Heart left ventricle (tissue), 16 donors: ENCODE measurements at regions not wholly inside any gene's neighbourhood (a gene's known extent, or its start where the extent isn't known, plus 50 kb on each side); places are given as distances from the start of the nearest gene placed in this dataset.

Experiments used
- ATAC-seq, 4 donors: fragments of 200-7000 bp; cut with Tn5 transposase; one replicate each; pipeline ENCODE4 v1.9.1; 2020 to 2022; ENCODE audit warnings: moderate library complexity in 4 of 4, mild to moderate bottlenecking in 3 of 4, moderate number of reproducible peaks in 1 of 4
- DNase-seq, 5 donors: peaks; one replicate each; pipeline ENCODE4 v3.0.0-alpha.2; 2020
- H3K27ac ChIP-seq, 12 donors: fragments of 200-600 bp; sonication (generic) in 4 of 12; one replicate each; pipeline versions ENCODE4 v1.5.0 to v1.8.0; 2016 to 2022; ENCODE audit warnings: mild to moderate bottlenecking in 2 of 12
- H3K27me3 ChIP-seq, 9 donors: fragments of 200-600 bp; sonication (generic) in 2 of 9; one replicate each; pipeline versions ENCODE4 v1.5.1 to v1.8.0; 2016 to 2022; ENCODE audit warnings: mild to moderate bottlenecking in 3 of 9
- H3K36me3 ChIP-seq, 9 donors: fragments of 200-600 bp; sonication (generic) in 2 of 9; one replicate each; pipeline versions ENCODE4 v1.5.0 to v1.8.0; 2018 to 2022; ENCODE audit warnings: mild to moderate bottlenecking in 2 of 9
- H3K4me1 ChIP-seq, 12 donors: fragments of 200-600 bp; sonication (generic) in 4 of 12; one replicate each; pipeline versions ENCODE4 v1.5.0 to v1.8.0; 2016 to 2022; ENCODE audit warnings: mild to moderate bottlenecking in 3 of 12
- H3K4me3 ChIP-seq, 12 donors: fragments of 200-600 bp; sonication (generic) in 4 of 12; one replicate each; pipeline versions ENCODE4 v1.5.0 to v1.8.0; 2017 to 2022; ENCODE audit warnings: mild to moderate bottlenecking in 9 of 12, moderate library complexity in 4 of 12
- H3K9me3 ChIP-seq, 12 donors: fragments of 200-600 bp; sonication (generic) in 4 of 12; one replicate each; pipeline versions ENCODE4 v1.5.0 to v1.8.0; 2016 to 2022; ENCODE audit warnings: mild to moderate bottlenecking in 1 of 12
- POLR2A ChIP-seq, 2 donors: fragments of 450-650 bp; IDR thresholded peaks; one replicate each; pipeline ENCODE4 v1.6.1; 2017; ENCODE audit warnings: antibody characterized with exemption in 2 of 2, mild to moderate bottlenecking in 2 of 2, moderate library complexity in 2 of 2
- WGBS, 4 donors: extraction: QIAGEN DNeasy Blood & Tissue Kit in 2 of 4; methylation state at CpG; one replicate each; pipeline versions ENCODE4 v1.1.5 to v1.1.7; 2013 to 2018; 5-methylcytosine and 5-hydroxymethylcytosine counted together
- intact Hi-C, 10 donors: fragments of 100-400 bp; cut with DNase I; formaldehyde crosslinking; loops; one replicate each; pipeline versions ENCODE4 v1.11.1 to v1.14.2; 2022
- TF ChIP-seq, protein P1 (sequence below), 12 donors: fragments of 200-600 bp; sonication (generic) in 4 of 12; IDR thresholded peaks; one replicate each; pipeline versions ENCODE4 v1.5.0 to v1.8.0; 2018 to 2022; ENCODE audit warnings: antibody characterized with exemption in 12 of 12, mild to moderate bottlenecking in 5 of 12
- donor health status: ischemic (EF 13 %, LVEDD 7.1; RV severe dilation, severe dysfunction).
- donor health status: healthy with polysubstance abuse.
- donor health status: DM: no; HTN: yes; CAD: no.
- donor health status: DM: no; HTN: no; CAD: no.
- donor health status: ischemic (EF 25% LVEDD 6.9; RV normal size, moderate dysfunction).
- donor health status: ischemic (EF 25% LVEDD 5.7; RV mildly dilated, moderate dysfunction).
- donor health status: healthy.
- donor health status: DM: yes; HTN: yes; CAD: no.
- donor health status: ischemic (EF 35%, LVEDD 5.7; RV mildly dilated, moderate dysfunction).
- donor health status: nonischemic (EF 11% LVEDD 7.7; RV severe dilation, severe dysfunction).
- donor health status: DM: yes; HTN: yes; CAD: no.
- donor health status: PGD.
- donor health status: ischemic (EF 29% LVEDD 5.4; RV normal size, mild dysfunction).
- donor health status: nonischemic (EF 23%, LVEDD 6.1; RV moderate dilation, normal function).

DNA sequence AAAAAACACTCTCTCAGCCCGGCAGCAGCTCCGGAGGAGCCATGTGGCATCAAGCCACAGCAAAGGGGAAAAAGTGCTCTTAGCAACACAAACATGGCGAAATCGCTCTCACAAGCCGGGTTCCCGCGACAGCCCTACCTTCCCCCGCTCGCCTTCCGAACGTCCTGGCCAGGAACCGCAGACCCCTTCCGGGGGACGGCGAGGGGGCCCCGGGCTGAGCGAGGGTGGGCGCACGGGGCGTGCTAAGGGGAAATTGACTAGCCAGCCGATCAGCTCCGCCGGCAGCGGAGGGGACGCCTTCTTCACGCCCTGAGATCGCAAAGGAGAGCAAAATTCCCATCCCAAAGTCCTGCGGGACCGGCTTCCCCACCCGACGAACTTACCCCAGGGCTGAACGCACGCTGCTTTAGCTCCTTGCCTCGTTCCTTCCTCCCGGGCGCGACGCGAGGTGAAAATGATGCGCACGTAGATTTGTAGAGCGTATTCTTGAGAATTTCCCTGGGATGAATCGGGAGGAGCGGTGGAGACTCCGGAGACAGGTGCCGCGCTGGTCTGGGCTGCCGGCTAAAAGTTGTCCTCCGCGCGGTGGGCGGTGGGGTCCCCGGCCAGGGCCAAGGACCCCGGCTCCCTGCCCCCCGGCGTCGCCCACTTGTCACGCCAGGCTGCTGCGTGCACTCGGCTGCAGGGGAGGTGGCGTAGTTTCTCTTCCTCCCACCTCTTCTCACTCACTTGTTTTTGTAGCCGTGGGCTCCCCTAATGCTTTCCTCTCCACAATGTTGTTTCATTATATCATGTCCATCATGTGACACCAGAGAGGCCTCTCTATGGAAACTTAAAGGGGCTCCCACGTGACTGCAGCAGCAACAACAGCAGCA is 220.1 kb upstream of the MKLN1 start:
- H3K36me3 ChIP-seq: peaks cover 0 to 15% (median 0%) of the 10 kb centered on the region in 9 donors
- H3K27me3 ChIP-seq: no peaks in the 10 kb centered on the region
- intact Hi-C loops: loop anchor here in 8 of 10 donors (2.0 to 10.0 kb wide), 14 partner anchors 35 to 320 kb away; partner anchors contain the start of gene MKLN1 (in 3 of the 8)
- H3K4me3 ChIP-seq: peak overlapping the region; percentile 62 to 98 (median 86)
- peak in 1 of 2 donors; percentile 87 for TF ChIP-seq POLR2A (IDR thresholded peaks at IDR 0.05)
- TF ChIP-seq, protein P1, sequence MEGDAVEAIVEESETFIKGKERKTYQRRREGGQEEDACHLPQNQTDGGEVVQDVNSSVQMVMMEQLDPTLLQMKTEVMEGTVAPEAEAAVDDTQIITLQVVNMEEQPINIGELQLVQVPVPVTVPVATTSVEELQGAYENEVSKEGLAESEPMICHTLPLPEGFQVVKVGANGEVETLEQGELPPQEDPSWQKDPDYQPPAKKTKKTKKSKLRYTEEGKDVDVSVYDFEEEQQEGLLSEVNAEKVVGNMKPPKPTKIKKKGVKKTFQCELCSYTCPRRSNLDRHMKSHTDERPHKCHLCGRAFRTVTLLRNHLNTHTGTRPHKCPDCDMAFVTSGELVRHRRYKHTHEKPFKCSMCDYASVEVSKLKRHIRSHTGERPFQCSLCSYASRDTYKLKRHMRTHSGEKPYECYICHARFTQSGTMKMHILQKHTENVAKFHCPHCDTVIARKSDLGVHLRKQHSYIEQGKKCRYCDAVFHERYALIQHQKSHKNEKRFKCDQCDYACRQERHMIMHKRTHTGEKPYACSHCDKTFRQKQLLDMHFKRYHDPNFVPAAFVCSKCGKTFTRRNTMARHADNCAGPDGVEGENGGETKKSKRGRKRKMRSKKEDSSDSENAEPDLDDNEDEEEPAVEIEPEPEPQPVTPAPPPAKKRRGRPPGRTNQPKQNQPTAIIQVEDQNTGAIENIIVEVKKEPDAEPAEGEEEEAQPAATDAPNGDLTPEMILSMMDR (IDR thresholded peaks at IDR 0.05): peak in 2 of 12 donors; percentile 14 to 26
- 0 to 1% (median 0%) methylated on average over 44 to 63 of the region's 63 CpGs for WGBS, 4 donors
- no peaks in the 10 kb centered on the region for H3K9me3 ChIP-seq
- peak; percentile 76 to 85 (median 80) for DNase-seq
- H3K4me1 ChIP-seq: peaks cover 5 to 67% (median 50%) of the 10 kb centered on the region in 12 donors
- H3K27ac ChIP-seq: peak overlapping the region; percentile 94 to 100 (median 99)
- ATAC-seq: peak; percentile 36 to 56 (median 48)

DNA sequence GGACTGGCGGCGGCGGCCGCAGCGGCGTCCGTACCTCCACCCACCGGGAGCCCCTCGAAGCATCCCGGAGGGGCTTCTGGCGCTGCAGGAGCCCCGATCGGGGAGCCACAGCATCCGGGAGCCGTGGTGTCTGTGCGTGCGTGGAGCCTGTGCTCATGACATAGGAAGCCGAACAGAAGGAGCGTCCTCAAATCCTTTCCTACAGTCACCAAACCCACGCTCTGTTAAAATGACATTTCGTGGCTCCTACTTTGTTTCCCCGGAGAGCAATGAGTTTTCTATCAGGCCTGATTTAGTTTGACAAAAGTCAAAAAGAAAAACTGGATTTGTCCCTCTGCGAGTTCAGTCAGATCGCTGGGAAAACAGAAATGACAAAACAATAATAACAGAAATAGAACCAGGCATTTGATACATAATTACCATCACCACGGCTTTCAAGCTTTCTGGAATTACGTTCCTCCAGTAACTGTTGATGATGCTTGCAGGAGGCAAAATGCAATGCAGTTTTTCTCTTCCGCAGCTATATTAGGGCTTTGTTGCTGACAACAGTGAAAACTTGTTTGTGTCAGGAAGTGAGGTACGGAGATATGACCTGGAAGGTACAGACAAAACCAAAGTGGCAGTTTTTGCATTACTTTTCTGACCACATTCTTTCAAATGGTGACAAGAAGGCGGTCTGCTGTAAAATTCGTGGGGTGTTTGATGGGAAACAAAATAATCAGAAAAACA is 219.3 kb upstream of the MKLN1 start:
- peak in 1 of 2 donors; percentile 20 for TF ChIP-seq POLR2A (IDR thresholded peaks at IDR 0.05)
- TF ChIP-seq, protein P1 (IDR thresholded peaks at IDR 0.05): no peak
- Histone ChIP-seq H3K36me3 (peaks cover 0 to 10% (median 0%) of the 10 kb centered on the region in 9 donors), H3K27ac (peak overlapping the region; percentile 94 to 100 (median 99)), H3K27me3 (no peaks in the 10 kb centered on the region), H3K9me3 (no peaks in the 10 kb centered on the region), H3K4me1 (peaks cover 5 to 63% (median 42%) of the 10 kb centered on the region in 12 donors), H3K4me3 (peak overlapping the region; percentile 62 to 98 (median 86))
- DNase-seq (peak in 1 of 5 donors; percentile 80), ATAC-seq (no peak)
- intact Hi-C loops: loop anchor here in 8 of 10 donors (2.0 to 10.0 kb wide), 11 partner anchors 36 to 319 kb away; partner anchors contain the start of gene MKLN1 (in 2 of the 8)
- WGBS, 4 donors: 4 to 10% (median 6%) methylated on average over 15 to 30 of the region's 30 CpGs

DNA sequence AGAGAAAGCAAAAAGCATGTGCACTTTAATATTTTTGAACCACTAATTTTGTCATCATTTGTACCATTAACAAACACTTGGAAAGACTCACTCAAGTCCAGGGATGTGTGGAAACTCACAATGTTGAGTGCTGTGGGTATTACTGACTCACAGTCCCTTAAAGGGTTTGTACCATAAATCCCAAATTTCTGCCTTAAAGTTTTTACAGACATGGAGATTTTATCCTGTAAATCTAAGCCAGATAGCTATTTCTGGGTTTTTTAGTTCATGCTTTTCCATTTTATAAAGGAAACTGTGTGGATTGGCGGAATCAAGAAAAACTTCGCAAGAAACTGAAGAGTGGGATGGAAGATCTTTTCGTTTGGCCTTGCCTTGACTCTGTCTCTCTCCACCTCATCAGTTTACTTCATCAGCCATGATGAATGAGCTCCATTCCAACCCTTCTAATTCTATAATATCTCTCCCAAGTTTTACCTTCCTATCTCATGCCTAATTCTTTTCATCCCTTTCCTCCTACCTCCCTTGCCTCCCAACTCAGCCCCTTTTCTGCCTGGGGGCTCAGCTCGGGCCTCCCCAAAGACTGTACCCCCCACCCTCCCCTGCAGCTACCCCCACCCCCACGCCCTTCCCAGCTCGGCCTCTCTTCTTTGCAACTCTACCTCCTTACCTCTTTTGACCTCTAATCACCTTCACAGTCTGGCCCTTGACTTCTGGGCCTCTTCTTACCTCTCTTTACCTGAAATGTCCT is 218.5 kb upstream of the MKLN1 start:
- no peak for ATAC-seq

More for the DNA sequence above, 218.5 kb upstream of the MKLN1 start:
- Histone ChIP-seq H3K4me1 (peaks cover 5 to 55% (median 34%) of the 10 kb centered on the region in 12 donors), H3K27me3 (no peaks in the 10 kb centered on the region), H3K9me3 (no peaks in the 10 kb centered on the region), H3K27ac (peak overlapping the region; percentile 94 to 100 (median 99)), H3K36me3 (peaks cover 0 to 2% (median 0%) of the 10 kb centered on the region in 9 donors), H3K4me3 (peak overlapping the region; percentile 49 to 98 (median 86))
- intact Hi-C loops: loop anchor here in 8 of 10 donors (2.0 to 10.0 kb wide), 11 partner anchors 37 to 318 kb away; partner anchors contain the start of gene MKLN1 (in 2 of the 8)
- 46 to 61% (median 52%) methylated on average over 6 of the region's 6 CpGs for WGBS, 4 donors
- TF ChIP-seq, protein P1 (IDR thresholded peaks at IDR 0.05): no peak
- no peak for TF ChIP-seq POLR2A (IDR thresholded peaks at IDR 0.05)
- DNase-seq: no peak
